GM20000 (cell line): ENCODE measurements at regions not wholly inside any gene's neighbourhood (a gene's known extent, or its start where the extent isn't known, plus 50 kb on each side); places are given as distances from the start of the nearest gene placed in this dataset.
A peak's percentile ranks its signal among the peaks of the same experiment; 100 is the strongest.
"Not testable (repeated sequence)": the region's sequence is repeated elsewhere in the genome, so short reads cannot be mapped to it uniquely, and the experiment has no call there.

ENCODE experiments used
- DNase-seq: peaks from one replicate; pipeline ENCODE4 v3.0.0; 2012; ENCODE audit warnings: low spot score
- CTCF ChIP-seq: IDR thresholded peaks from 2 replicates; pipeline ENCODE4 v1.5.1; 2012; ENCODE audit warnings: mild to moderate bottlenecking, control low read depth; ENCODE audit errors: extremely low read depth, missing control alignments

GRCh38 chr16:58906981-58907715 is 173.0 kb upstream of the GOT2 start:
- TF ChIP-seq CTCF, result no peak

GRCh38 chr16:58904291-58904690 is 170.2 kb upstream of the GOT2 start:
- DNase-seq, result no peak
- TF ChIP-seq CTCF, result no peak

More at GRCh38 chr16:58906981-58907715, 173.0 kb upstream of the GOT2 start:
- no peak for DNase-seq

GRCh38 chr16:58889516-58889915 is 155.4 kb upstream of the GOT2 start:
- no peak for TF ChIP-seq CTCF
- no peak for DNase-seq

- no peak for TF ChIP-seq CTCF
- DNase-seq, result no peak
Measured at GRCh38 chr16:58885528-58886170, 151.5 kb upstream of the GOT2 start.

GRCh38 chr16:58884141-58884540 is 150.0 kb upstream of the GOT2 start:
- no peak for DNase-seq
- TF ChIP-seq CTCF, result no peak

GRCh38 chr16:58883131-58883530 is 149.0 kb upstream of the GOT2 start:
- no peak for TF ChIP-seq CTCF
- no peak for DNase-seq

GRCh38 chr16:58882292-58882691 is 148.2 kb upstream of the GOT2 start:
- no peak for TF ChIP-seq CTCF
- peak; percentile 60 for DNase-seq

- DNase-seq, result not testable (repeated sequence)
Measured at GRCh38 chr16:58878641-58879040, 144.5 kb upstream of the GOT2 start.
